HL-60 (cell line): ENCODE measurements at regions not wholly inside any gene's neighbourhood (a gene's known extent, or its start where the extent isn't known, plus 50 kb on each side); places are given as distances from the start of the nearest gene placed in this dataset.

Experiments
- CTCF ChIP-seq: IDR thresholded peaks from one replicate; pipeline ENCODE4 v1.5.1; 2011; ENCODE audit warnings: low read length, control low read depth, inconsistent platforms; ENCODE audit not compliant: insufficient read depth
- GABPA ChIP-seq: IDR thresholded peaks from 2 replicates; pipeline ENCODE4 v1.6.1; 2012; ENCODE audit warnings: low read depth
- SPI1 ChIP-seq: IDR thresholded peaks from 2 replicates; pipeline ENCODE4 v1.6.1; 2012; ENCODE audit warnings: low read depth, mild to moderate bottlenecking, borderline replicate concordance

DNA sequence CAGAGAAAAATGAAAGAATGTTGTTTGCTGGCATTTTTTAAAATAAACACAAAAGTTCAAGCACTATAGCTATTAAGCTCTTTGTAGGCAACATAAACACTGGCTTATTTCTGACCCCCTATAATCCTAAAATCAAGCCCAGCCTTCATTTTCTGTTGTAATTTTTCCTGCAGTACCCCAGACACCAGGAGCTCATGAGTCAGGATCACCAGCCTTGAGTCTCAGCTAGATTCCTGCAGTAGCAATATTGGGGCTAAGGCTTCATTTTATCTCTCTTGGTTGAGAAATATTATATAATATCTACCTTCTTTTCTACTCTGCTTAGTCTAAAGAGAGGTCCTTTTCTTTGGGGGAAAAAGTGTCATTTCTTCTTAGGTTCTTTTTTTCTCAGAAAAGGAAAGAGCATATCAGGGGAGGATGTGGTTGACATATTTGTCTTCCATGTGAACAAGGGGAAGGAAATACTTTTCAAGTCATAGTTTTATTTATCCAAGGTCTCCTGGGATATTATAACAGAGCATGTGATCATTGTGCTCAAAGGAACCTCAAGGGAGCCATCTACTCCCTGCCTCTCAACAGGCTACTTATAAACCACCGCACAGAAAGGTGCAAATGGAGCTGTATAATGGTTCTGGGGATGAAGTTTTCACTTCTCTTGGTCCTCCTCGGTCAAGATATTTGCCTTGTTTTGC lies 678.3 kb upstream of the NR3C2 start:
- TF ChIP-seq CTCF, result no peak
- TF ChIP-seq GABPA, result no peak
- TF ChIP-seq SPI1, result no peak
